ENCODE measurements at regions not wholly inside any gene's neighbourhood (a gene's known extent, or its start where the extent isn't known, plus 50 kb on each side); places are given as distances from the start of the nearest gene placed in this dataset.

DNA sequence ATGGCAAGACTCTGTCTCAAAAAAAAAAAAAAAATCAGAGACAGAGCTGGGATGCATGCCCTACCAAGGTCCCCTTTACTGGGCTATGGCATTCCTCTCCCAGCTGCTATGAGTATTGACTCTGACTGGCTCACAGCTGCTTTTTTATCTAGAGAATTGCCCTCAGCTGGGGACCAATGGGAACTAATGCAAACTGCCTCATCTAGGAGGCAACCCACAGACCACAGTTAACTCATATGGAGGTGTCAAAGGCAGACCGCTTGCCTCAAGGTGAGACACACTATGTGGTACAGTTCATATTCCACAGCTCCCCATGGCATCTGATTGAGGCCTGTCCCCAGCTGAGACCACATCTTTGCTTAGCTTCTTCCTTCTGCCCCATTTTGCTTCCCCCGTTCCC lies 183.5 kb upstream of the EOMES start:
- TF ChIP-seq, protein P1, sequence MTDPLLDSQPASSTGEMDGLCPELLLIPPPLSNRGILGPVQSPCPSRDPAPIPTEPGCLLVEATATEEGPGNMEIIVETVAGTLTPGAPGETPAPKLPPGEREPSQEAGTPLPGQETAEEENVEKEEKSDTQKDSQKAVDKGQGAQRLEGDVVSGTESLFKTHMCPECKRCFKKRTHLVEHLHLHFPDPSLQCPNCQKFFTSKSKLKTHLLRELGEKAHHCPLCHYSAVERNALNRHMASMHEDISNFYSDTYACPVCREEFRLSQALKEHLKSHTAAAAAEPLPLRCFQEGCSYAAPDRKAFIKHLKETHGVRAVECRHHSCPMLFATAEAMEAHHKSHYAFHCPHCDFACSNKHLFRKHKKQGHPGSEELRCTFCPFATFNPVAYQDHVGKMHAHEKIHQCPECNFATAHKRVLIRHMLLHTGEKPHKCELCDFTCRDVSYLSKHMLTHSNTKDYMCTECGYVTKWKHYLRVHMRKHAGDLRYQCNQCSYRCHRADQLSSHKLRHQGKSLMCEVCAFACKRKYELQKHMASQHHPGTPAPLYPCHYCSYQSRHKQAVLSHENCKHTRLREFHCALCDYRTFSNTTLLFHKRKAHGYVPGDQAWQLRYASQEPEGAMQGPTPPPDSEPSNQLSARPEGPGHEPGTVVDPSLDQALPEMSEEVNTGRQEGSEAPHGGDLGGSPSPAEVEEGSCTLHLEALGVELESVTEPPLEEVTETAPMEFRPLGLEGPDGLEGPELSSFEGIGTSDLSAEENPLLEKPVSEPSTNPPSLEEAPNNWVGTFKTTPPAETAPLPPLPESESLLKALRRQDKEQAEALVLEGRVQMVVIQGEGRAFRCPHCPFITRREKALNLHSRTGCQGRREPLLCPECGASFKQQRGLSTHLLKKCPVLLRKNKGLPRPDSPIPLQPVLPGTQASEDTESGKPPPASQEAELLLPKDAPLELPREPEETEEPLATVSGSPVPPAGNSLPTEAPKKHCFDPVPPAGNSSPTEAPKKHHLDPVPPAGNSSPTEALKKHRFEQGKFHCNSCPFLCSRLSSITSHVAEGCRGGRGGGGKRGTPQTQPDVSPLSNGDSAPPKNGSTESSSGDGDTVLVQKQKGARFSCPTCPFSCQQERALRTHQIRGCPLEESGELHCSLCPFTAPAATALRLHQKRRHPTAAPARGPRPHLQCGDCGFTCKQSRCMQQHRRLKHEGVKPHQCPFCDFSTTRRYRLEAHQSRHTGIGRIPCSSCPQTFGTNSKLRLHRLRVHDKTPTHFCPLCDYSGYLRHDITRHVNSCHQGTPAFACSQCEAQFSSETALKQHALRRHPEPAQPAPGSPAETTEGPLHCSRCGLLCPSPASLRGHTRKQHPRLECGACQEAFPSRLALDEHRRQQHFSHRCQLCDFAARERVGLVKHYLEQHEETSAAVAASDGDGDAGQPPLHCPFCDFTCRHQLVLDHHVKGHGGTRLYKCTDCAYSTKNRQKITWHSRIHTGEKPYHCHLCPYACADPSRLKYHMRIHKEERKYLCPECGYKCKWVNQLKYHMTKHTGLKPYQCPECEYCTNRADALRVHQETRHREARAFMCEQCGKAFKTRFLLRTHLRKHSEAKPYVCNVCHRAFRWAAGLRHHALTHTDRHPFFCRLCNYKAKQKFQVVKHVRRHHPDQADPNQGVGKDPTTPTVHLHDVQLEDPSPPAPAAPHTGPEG (CRISPR knock-in tag; IDR thresholded peaks at IDR 0.05) = no peak
- TF ChIP-seq CREB1 (IDR thresholded peaks at IDR 0.05) (no peak), CREB1 (CRISPR knock-in tag; IDR thresholded peaks at IDR 0.05) (no peak), STAG1 (CRISPR knock-in tag; IDR thresholded peaks at IDR 0.05) (no peak), ISL2 (CRISPR knock-in tag; IDR thresholded peaks at IDR 0.05) (no peak), ZZZ3 (CRISPR knock-in tag; IDR thresholded peaks at IDR 0.05; ENCODE audit: borderline replicate concordance) (no peak), CHD2 (IDR thresholded peaks at IDR 0.05; ENCODE audit: low read depth, low read length) (no peak), GLI4 (CRISPR knock-in tag; IDR thresholded peaks at IDR 0.05; ENCODE audit: borderline replicate concordance) (no peak), FIP1L1 (IDR thresholded peaks at IDR 0.05; ENCODE audit: borderline replicate concordance, insufficient read depth, low read depth, low read length) (no peak), SMARCC2 (IDR thresholded peaks at IDR 0.05) (no peak), RFX5 (IDR thresholded peaks at IDR 0.05; ENCODE audit: low read depth, low read length) (no peak), HOXA7 (CRISPR knock-in tag; IDR thresholded peaks at IDR 0.05) (no peak), ZNF12 (CRISPR knock-in tag; IDR thresholded peaks at IDR 0.05) (no peak)
- TF ChIP-seq, protein P2, sequence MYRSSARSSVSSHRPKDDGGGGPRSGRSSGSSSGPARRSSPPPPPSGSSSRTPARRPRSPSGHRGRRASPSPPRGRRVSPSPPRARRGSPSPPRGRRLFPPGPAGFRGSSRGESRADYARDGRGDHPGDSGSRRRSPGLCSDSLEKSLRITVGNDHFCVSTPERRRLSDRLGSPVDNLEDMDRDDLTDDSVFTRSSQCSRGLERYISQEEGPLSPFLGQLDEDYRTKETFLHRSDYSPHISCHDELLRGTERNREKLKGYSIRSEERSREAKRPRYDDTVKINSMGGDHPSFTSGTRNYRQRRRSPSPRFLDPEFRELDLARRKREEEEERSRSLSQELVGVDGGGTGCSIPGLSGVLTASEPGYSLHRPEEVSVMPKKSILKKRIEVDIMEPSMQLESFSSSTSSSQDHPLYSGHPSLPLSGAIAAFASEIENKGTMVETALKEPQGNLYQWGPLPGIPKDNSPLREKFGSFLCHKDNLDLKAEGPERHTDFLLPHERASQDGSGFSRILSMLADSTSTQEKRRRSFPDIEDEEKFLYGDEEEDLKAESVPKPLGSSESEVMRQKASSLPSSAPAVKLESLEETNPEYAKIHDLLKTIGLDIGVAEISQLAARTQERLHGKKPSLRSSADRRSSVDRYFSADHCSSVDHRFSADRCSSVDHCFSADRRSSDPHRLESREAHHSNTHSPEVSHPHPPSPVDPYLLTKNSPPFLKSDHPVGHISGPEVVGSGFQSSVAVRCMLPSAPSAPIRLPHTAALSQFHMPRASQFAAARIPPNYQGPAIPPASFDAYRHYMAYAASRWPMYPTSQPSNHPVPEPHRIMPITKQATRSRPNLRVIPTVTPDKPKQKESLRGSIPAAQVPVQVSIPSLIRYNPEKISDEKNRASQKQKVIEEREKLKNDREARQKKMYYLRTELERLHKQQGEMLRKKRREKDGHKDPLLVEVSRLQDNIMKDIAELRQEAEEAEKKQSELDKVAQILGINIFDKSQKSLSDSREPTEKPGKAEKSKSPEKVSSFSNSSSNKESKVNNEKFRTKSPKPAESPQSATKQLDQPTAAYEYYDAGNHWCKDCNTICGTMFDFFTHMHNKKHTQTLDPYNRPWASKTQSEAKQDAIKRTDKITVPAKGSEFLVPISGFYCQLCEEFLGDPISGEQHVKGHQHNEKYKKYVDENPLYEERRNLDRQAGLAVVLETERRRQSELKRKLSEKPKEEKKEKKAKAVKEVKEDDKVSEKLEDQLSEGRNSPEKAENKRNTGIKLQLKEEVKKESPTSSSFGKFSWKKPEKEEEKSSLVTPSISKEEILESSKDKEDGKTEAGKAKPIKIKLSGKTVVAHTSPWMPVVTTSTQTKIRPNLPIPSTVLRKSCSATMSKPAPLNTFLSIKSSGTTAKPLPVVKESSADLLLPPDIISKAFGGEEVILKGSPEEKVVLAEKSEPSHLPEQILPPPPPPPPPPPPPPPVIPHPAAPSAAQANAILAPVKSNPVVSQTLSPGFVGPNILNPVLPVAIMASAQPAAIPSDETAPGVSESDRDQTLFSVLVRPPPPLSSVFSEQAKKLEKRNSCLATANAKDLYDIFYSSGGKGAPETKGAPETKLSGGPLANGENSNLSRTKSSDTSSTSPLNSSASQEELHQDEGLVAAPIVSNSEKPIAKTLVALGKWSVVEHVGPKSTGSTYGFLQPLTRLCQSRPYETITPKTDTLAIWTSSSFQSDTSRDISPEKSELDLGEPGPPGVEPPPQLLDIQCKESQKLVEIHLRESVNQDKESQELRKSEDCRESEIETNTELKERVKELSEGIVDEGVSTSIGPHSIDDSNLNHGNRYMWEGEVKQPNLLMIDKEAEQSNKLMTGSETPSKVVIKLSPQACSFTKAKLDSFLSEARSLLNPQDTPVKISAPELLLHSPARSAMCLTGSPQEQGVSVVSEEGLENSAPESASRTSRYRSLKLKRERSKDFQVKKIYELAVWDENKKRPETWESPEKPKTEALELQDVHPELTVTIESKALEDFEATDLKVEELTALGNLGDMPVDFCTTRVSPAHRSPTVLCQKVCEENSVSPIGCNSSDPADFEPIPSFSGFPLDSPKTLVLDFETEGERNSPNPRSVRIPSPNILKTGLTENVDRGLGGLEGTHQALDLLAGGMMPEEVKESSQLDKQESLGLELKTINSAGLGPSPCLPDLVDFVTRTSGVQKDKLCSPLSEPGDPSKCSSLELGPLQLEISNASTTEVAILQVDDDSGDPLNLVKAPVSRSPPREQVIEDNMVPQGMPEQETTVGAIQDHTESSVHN (CRISPR knock-in tag; IDR thresholded peaks at IDR 0.05) = no peak

Data from HepG2 (cell line).